ENCODE measurements at regions not wholly inside any gene's neighbourhood (a gene's known extent, or its start where the extent isn't known, plus 50 kb on each side); places are given as distances from the start of the nearest gene placed in this dataset.

DNA sequence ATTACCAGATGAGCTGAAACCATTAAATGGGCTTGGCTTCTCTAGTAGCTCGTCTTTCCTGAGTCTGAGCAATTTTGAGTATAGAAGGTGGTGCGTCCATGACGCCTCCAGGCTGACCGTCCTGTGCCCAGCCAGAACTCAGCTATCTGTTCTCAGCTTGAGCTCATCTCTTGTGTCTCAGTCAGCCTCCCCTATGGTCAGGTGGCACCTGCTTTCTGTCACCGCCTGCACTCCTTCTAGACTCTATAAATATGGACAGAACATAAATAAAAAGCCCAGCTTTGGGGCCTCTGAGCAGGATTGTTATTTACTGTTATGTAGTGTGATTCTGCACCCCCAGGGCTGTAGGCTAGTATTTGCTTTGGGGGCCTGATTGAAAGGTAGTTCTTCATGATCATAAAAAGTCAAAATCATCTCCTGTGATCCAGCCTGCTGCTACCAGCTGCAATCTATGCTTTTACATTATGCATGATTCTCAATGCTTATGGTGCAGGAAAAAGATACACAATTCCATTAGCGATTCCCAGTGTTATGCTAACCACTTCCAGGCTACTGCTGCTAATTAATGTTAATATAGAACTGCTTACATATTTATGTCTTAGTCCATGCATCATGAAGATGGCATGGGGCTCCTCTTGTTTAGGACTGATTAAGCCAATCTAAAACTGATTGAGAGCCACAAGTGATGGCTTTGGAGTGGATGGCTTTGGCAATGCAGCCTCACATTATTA, 72.5 kb upstream of the TMTC4 start:
- no peak for TF ChIP-seq CTCF (IDR thresholded peaks at IDR 0.05)
- no peak for TF ChIP-seq POLR2A (IDR thresholded peaks at IDR 0.05)
- TF ChIP-seq POLR2AphosphoS5 (IDR thresholded peaks at IDR 0.05): no peak
